Activated CD4-positive, alpha-beta T cell treated with anti-CD3 and anti-CD28 coated beads, Interleukin-2, Interleukin-6, amounts not matched to agents 100 ng/mL and 50 ng/mL, durations not matched to agents 16 hours and 8 hours (primary cell): ENCODE measurements at regions not wholly inside any gene's neighbourhood (a gene's known extent, or its start where the extent isn't known, plus 50 kb on each side); places are given as distances from the start of the nearest gene placed in this dataset.
"Not testable (repeated sequence)": the region's sequence is repeated elsewhere in the genome, so short reads cannot be mapped to it uniquely, and the experiment has no call there.

Experiments
- DNase-seq: peaks from one replicate; pipeline ENCODE4 v3.0.0-alpha.2; 2020

- no peak for DNase-seq
Observed at GRCh38 chr7:3138997-3139396, 95.3 kb upstream of the CARD11 start.

GRCh38 chr7:3140834-3141233, 97.2 kb upstream of the CARD11 start:
- DNase-seq = no peak

GRCh38 chr7:3141326-3141725, 97.7 kb upstream of the CARD11 start:
- DNase-seq = no peak

GRCh38 chr7:3143869-3144775, 100.5 kb upstream of the CARD11 start:
- DNase-seq = no peak

GRCh38 chr7:3144776-3145125, 101.1 kb upstream of the CARD11 start:
- DNase-seq = not testable (repeated sequence)

- peak; percentile 19 for DNase-seq
Observed at GRCh38 chr7:3146571-3147226, 103.0 kb upstream of the CARD11 start.

GRCh38 chr7:3148471-3148870, 104.8 kb upstream of the CARD11 start:
- DNase-seq = not testable (repeated sequence)

- no peak for DNase-seq
Observed at GRCh38 chr7:3149231-3149995, 105.7 kb upstream of the CARD11 start.

- DNase-seq = no peak
Observed at GRCh38 chr7:3150027-3150426, 106.4 kb upstream of the CARD11 start.

GRCh38 chr7:3151784-3152183, 108.1 kb upstream of the CARD11 start:
- DNase-seq = no peak

GRCh38 chr7:3152714-3153113, 109.0 kb upstream of the CARD11 start:
- no peak for DNase-seq

- DNase-seq = peak; percentile 55
Observed at GRCh38 chr7:3153118-3153517, 109.5 kb upstream of the CARD11 start.

- no peak for DNase-seq
Observed at GRCh38 chr7:3154317-3154716, 110.7 kb upstream of the CARD11 start.

GRCh38 chr7:3154881-3155494, 111.3 kb upstream of the CARD11 start:
- DNase-seq = peak; percentile 77

GRCh38 chr7:3156508-3156907, 112.8 kb upstream of the CARD11 start:
- no peak for DNase-seq

- DNase-seq = no peak
Observed at GRCh38 chr7:3157566-3158287, 114.1 kb upstream of the CARD11 start.

GRCh38 chr7:3158341-3158760, 114.7 kb upstream of the CARD11 start:
- DNase-seq = no peak

GRCh38 chr7:3159039-3159438, 115.4 kb upstream of the CARD11 start:
- no peak for DNase-seq

- no peak for DNase-seq
Observed at GRCh38 chr7:3159445-3159844, 115.8 kb upstream of the CARD11 start.

GRCh38 chr7:3159926-3160325, 116.3 kb upstream of the CARD11 start:
- not testable (repeated sequence) for DNase-seq

GRCh38 chr7:3162289-3162688, 118.6 kb upstream of the CARD11 start:
- DNase-seq = no peak

GRCh38 chr7:3162798-3163197, 119.1 kb upstream of the CARD11 start:
- not testable (repeated sequence) for DNase-seq
